Esophagus squamous epithelium (tissue), 5 donors: ENCODE measurements at regions not wholly inside any gene's neighbourhood (a gene's known extent, or its start where the extent isn't known, plus 50 kb on each side); places are given as distances from the start of the nearest gene placed in this dataset.

Experiments
- DNase-seq: peaks from one replicate; lab custom pipeline; 2025; lab: John Stamatoyannopoulos, UW
- H3K27ac ChIP-seq, 4 donors: fragments of 200-600 bp; sonication (generic); one replicate each; pipeline ENCODE4 v1.5.1; 2016 to 2019; ENCODE audit warnings: mild to moderate bottlenecking in 1 of 4
- H3K27me3 ChIP-seq, 4 donors: fragments of 200-600 bp; sonication (generic); 1 replicate in 3 of 4; 2 replicates in 1 of 4; pipeline versions ENCODE4 v1.5.1 to v1.6.0; 2017 to 2021; ENCODE audit warnings: antibody characterized with exemption in 1 of 4
- H3K36me3 ChIP-seq, 3 donors: fragments of 200-600 bp; sonication (generic); one replicate each; pipeline ENCODE4 v1.5.1; 2016 to 2019
- H3K4me1 ChIP-seq, 3 donors: fragments of 200-600 bp; sonication (generic); one replicate each; pipeline ENCODE4 v1.5.1; 2017 to 2019
- H3K4me3 ChIP-seq, 4 donors: fragments of 200-600 bp; sonication (generic); 1 replicate in 3 of 4; 2 replicates in 1 of 4; pipeline ENCODE4 v1.5.1; 2016 to 2019; ENCODE audit warnings: mild to moderate bottlenecking in 2 of 4, moderate library complexity in 1 of 4
- H3K9me3 ChIP-seq, 3 donors: fragments of 200-600 bp; sonication (generic); one replicate each; pipeline ENCODE4 v1.5.1; 2016 to 2019
- CTCF ChIP-seq, 6 experiments: fragments of 450-650 bp in 4 of 6; fragments of 200-600 bp in 2 of 6; sonication (generic) in 2 of 6; IDR thresholded peaks; one replicate each; pipeline ENCODE4 v1.5.1; 2016 to 2019; ENCODE audit warnings: antibody characterized with exemption in 6 of 6, mild to moderate bottlenecking in 4 of 6, moderate library complexity in 4 of 6
- POLR2A ChIP-seq, 4 donors: fragments of 450-650 bp; IDR thresholded peaks; one replicate each; pipeline ENCODE4 v1.6.1; 2017; ENCODE audit warnings: antibody characterized with exemption in 4 of 4, mild to moderate bottlenecking in 4 of 4, moderate library complexity in 3 of 4
- WGBS, 2 donors: methylation state at CpG; one replicate each; pipeline ENCODE4 v1.1.5; 2018; 5-methylcytosine and 5-hydroxymethylcytosine counted together
- intact Hi-C: fragments of 100-400 bp; cut with DNase I; formaldehyde crosslinking; loops from one replicate; pipeline ENCODE4 v1.15.0; 2022
- donor health status: DM: yes; HTN: yes; CAD: no.

GRCh38 chr7:13581097-13581496, 408.4 kb downstream of the ETV1 start:
- H3K9me3 ChIP-seq = no peaks in the 10 kb centered on the region
- no peaks in the 10 kb centered on the region for H3K4me1 ChIP-seq
- DNase-seq = no peak
- no peak overlapping the region for H3K27ac ChIP-seq
- no peak overlapping the region for H3K4me3 ChIP-seq
- intact Hi-C loops = no loop called here
- TF ChIP-seq POLR2A (IDR thresholded peaks at IDR 0.05) (no peak), CTCF (IDR thresholded peaks at IDR 0.05) (no peak)
- no peaks in the 10 kb centered on the region for H3K27me3 ChIP-seq
- no peaks in the 10 kb centered on the region for H3K36me3 ChIP-seq

- no peaks in the 10 kb centered on the region for H3K36me3 ChIP-seq
- H3K4me1 ChIP-seq = no peaks in the 10 kb centered on the region
- no peaks in the 10 kb centered on the region for H3K27me3 ChIP-seq
- H3K9me3 ChIP-seq = no peaks in the 10 kb centered on the region
- TF ChIP-seq CTCF (IDR thresholded peaks at IDR 0.05) (no peak), POLR2A (IDR thresholded peaks at IDR 0.05) (no peak)
- H3K27ac ChIP-seq = no peak overlapping the region
- WGBS, 2 donors = 67 to 68% methylated on average over 2 of the region's 2 CpGs
- no peak overlapping the region for H3K4me3 ChIP-seq
- DNase-seq = no peak
- intact Hi-C loops = no loop called here
These were observed 395.6 kb downstream of the ETV1 start for GRCh38 chr7:13593854-13594253.

- no peaks in the 10 kb centered on the region for H3K36me3 ChIP-seq
- TF ChIP-seq CTCF (IDR thresholded peaks at IDR 0.05) (no peak), POLR2A (IDR thresholded peaks at IDR 0.05) (no peak)
- H3K9me3 ChIP-seq = no peaks in the 10 kb centered on the region
- H3K4me3 ChIP-seq = no peak overlapping the region
- no peak overlapping the region for H3K27ac ChIP-seq
- intact Hi-C loops = no loop called here
- DNase-seq = no peak
- WGBS, 2 donors = 58 to 71% methylated on average over 2 of the region's 2 CpGs
- H3K4me1 ChIP-seq = peaks cover 0 to 5% (median 0%) of the 10 kb centered on the region in 3 donors
- no peaks in the 10 kb centered on the region for H3K27me3 ChIP-seq
These were observed 387.4 kb downstream of the ETV1 start for GRCh38 chr7:13602036-13602435.

- intact Hi-C loops = no loop called here
- H3K4me1 ChIP-seq = peaks cover 0 to 5% (median 0%) of the 10 kb centered on the region in 3 donors
- H3K4me3 ChIP-seq = no peak overlapping the region
- no peak overlapping the region for H3K27ac ChIP-seq
- no peaks in the 10 kb centered on the region for H3K36me3 ChIP-seq
- 37 to 55% methylated on average over 1 of the region's 1 CpG for WGBS, 2 donors
- no peak for DNase-seq
- H3K27me3 ChIP-seq = no peaks in the 10 kb centered on the region
- H3K9me3 ChIP-seq = no peaks in the 10 kb centered on the region
- no peak for TF ChIP-seq CTCF (IDR thresholded peaks at IDR 0.05)
- TF ChIP-seq POLR2A (IDR thresholded peaks at IDR 0.05) = no peak
These were observed 386.4 kb downstream of the ETV1 start for GRCh38 chr7:13603016-13603415.

GRCh38 chr7:13603661-13604060, 385.8 kb downstream of the ETV1 start:
- H3K4me3 ChIP-seq = no peak overlapping the region
- peaks cover 0 to 5% (median 0%) of the 10 kb centered on the region in 3 donors for H3K4me1 ChIP-seq
- 42 to 48% methylated on average over 3 of the region's 3 CpGs for WGBS, 2 donors
- no peak for DNase-seq
- TF ChIP-seq POLR2A (IDR thresholded peaks at IDR 0.05) (no peak), CTCF (IDR thresholded peaks at IDR 0.05) (no peak)
- H3K9me3 ChIP-seq = no peaks in the 10 kb centered on the region
- intact Hi-C loops = no loop called here
- H3K36me3 ChIP-seq = no peaks in the 10 kb centered on the region
- H3K27ac ChIP-seq = no peak overlapping the region
- no peaks in the 10 kb centered on the region for H3K27me3 ChIP-seq
